Calu3 (cell line): ENCODE measurements at regions not wholly inside any gene's neighbourhood (a gene's known extent, or its start where the extent isn't known, plus 50 kb on each side); places are given as distances from the start of the nearest gene placed in this dataset.

ENCODE experiments used
- BruUV-seq: library from RNA; stranded (reverse); fragments of 400-500 nt; replicated peaks from 2 replicates; lab custom pipeline; 2021; lab: Mats Ljungman, UMichigan
- CTCF ChIA-PET: fragments of 300-600 bp; sonication (Branson Sonifier 250); formaldehyde crosslinking; loops from one replicate; lab custom pipeline; 2022; ENCODE audit warnings: antibody characterized with exemption; lab: Charles Lee
- DNase-seq: peaks from one replicate; pipeline ENCODE4 v3.0.0; 2022
- H3K27ac Mint-ChIP-seq: one replicate; pipeline ENCODE4 v1.8.0; 2022; ENCODE audit warnings: mixed read lengths; ENCODE audit not compliant: unreplicated experiment
- H3K27me3 Mint-ChIP-seq: one replicate; pipeline ENCODE4 v1.8.0; 2022; ENCODE audit warnings: mixed read lengths; ENCODE audit not compliant: unreplicated experiment
- H3K36me3 Mint-ChIP-seq: one replicate; pipeline ENCODE4 v1.8.0; 2022; ENCODE audit warnings: mild to moderate bottlenecking, moderate library complexity, mixed read lengths; ENCODE audit not compliant: insufficient read depth, unreplicated experiment
- H3K4me1 Mint-ChIP-seq: one replicate; pipeline ENCODE4 v1.8.0; 2022; ENCODE audit warnings: mild to moderate bottlenecking, low read depth, mixed read lengths; ENCODE audit not compliant: unreplicated experiment
- H3K4me3 Mint-ChIP-seq: one replicate; pipeline ENCODE4 v1.8.0; 2022; ENCODE audit warnings: mild to moderate bottlenecking, low read depth, moderate library complexity, mixed read lengths; ENCODE audit not compliant: unreplicated experiment
- H3K9me3 Mint-ChIP-seq: one replicate; pipeline ENCODE4 v1.8.0; 2022; ENCODE audit warnings: low read depth, mixed read lengths; ENCODE audit not compliant: unreplicated experiment
- intact Hi-C: fragments of 100-400 bp; cut with micrococcal nuclease; formaldehyde crosslinking; loops from one replicate; pipeline ENCODE4 v1.10.0; 2022; ENCODE audit not compliant: unreplicated experiment
- TF ChIP-seq, protein P1 (sequence below): fragments of 200-600 bp; IDR thresholded peaks from one replicate; pipeline ENCODE4 v1.8.0; 2022; ENCODE audit warnings: antibody characterized with exemption; ENCODE audit not compliant: unreplicated experiment

DNA sequence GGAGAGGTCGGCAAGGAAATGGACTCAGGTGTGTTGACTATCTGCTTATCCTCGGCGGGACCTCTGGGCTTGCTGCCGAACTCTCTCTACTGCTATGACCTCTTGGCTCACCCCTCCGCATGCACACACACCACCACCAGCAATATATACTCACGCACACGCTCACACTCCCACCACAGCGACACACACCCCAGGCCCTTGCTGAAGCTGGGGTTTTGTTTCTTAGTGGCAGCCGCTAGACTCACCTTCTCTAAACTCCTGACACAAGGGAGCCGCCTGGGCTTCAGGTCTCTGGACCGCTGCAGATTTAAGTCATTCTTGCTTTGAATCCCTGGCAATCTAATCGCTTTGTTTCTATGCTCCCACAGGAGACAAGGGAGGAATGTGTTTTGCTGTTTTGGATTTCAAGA lies 59.4 kb upstream of the BACH2 start:
- Mint-ChIP-seq H3K27me3 (no peaks in the 10 kb centered on the region), H3K4me3 (no peak overlapping the region), H3K9me3 (no peaks in the 10 kb centered on the region), H3K36me3 (no peaks in the 10 kb centered on the region), H3K4me1 (peaks cover 17% of the 10 kb centered on the region), H3K27ac (no peak overlapping the region)
- intact Hi-C loops = no loop called here
- TF ChIP-seq, protein P1, sequence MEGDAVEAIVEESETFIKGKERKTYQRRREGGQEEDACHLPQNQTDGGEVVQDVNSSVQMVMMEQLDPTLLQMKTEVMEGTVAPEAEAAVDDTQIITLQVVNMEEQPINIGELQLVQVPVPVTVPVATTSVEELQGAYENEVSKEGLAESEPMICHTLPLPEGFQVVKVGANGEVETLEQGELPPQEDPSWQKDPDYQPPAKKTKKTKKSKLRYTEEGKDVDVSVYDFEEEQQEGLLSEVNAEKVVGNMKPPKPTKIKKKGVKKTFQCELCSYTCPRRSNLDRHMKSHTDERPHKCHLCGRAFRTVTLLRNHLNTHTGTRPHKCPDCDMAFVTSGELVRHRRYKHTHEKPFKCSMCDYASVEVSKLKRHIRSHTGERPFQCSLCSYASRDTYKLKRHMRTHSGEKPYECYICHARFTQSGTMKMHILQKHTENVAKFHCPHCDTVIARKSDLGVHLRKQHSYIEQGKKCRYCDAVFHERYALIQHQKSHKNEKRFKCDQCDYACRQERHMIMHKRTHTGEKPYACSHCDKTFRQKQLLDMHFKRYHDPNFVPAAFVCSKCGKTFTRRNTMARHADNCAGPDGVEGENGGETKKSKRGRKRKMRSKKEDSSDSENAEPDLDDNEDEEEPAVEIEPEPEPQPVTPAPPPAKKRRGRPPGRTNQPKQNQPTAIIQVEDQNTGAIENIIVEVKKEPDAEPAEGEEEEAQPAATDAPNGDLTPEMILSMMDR = no peak
- no TSS peak for BruUV-seq
- no peak for DNase-seq
- CTCF ChIA-PET = no interaction called here

DNA sequence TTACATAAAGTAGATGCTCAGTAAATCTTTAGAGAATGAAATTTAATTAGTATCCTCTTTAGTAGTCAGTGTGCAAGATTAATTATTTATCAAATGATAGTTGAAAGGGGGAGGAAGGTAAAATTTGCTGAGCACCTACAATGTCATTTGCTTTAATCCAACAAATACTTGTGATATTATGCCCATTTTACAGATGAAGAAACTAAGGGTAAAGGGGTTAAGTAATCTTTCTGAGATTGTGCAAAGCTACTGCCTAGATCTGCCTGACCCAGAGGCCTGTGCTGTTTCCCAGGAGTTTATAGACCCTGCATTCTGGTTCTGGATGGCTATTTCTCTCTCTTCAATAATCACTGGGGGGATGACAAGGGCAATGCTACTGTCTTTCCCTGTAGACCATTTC lies 58.3 kb upstream of the BACH2 start:
- H3K27me3 Mint-ChIP-seq = peaks cover under 1% of the 10 kb centered on the region
- peaks cover 17% of the 10 kb centered on the region for H3K4me1 Mint-ChIP-seq
- TF ChIP-seq, protein P1 = no peak
- intact Hi-C loops = no loop called here
- H3K36me3 Mint-ChIP-seq = no peaks in the 10 kb centered on the region
- no peak overlapping the region for H3K27ac Mint-ChIP-seq
- no peak overlapping the region for H3K4me3 Mint-ChIP-seq
- BruUV-seq = no TSS peak
- H3K9me3 Mint-ChIP-seq = no peaks in the 10 kb centered on the region
- CTCF ChIA-PET = no interaction called here
- DNase-seq = no peak

DNA sequence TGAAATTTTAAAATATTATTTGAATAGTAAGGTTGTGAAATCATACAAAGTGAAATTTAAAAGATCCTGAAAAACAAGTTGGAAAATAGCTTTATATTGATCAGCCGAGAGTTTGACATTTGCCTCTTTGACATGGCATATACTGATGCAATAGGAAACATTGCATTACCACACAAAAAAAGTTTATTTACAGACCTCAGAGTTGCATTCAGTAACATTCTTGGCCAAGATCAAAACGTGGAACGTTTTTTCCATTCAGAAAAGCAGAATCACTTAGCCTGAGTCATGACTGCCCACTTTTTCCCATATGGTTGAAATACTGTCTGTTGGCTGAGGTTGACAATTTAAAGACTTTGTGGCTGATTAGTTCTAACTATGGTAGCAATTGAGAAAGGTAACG lies 55.1 kb upstream of the BACH2 start:
- no peak for DNase-seq
- H3K27me3 Mint-ChIP-seq = peaks cover 30% of the 10 kb centered on the region
- H3K9me3 Mint-ChIP-seq = no peaks in the 10 kb centered on the region
- intact Hi-C loops = no loop called here
- CTCF ChIA-PET = no interaction called here
- no peak overlapping the region for H3K27ac Mint-ChIP-seq
- no peak overlapping the region for H3K4me3 Mint-ChIP-seq
- H3K36me3 Mint-ChIP-seq = no peaks in the 10 kb centered on the region
- H3K4me1 Mint-ChIP-seq = peaks cover 17% of the 10 kb centered on the region
- TF ChIP-seq, protein P1 = no peak
- no TSS peak for BruUV-seq

DNA sequence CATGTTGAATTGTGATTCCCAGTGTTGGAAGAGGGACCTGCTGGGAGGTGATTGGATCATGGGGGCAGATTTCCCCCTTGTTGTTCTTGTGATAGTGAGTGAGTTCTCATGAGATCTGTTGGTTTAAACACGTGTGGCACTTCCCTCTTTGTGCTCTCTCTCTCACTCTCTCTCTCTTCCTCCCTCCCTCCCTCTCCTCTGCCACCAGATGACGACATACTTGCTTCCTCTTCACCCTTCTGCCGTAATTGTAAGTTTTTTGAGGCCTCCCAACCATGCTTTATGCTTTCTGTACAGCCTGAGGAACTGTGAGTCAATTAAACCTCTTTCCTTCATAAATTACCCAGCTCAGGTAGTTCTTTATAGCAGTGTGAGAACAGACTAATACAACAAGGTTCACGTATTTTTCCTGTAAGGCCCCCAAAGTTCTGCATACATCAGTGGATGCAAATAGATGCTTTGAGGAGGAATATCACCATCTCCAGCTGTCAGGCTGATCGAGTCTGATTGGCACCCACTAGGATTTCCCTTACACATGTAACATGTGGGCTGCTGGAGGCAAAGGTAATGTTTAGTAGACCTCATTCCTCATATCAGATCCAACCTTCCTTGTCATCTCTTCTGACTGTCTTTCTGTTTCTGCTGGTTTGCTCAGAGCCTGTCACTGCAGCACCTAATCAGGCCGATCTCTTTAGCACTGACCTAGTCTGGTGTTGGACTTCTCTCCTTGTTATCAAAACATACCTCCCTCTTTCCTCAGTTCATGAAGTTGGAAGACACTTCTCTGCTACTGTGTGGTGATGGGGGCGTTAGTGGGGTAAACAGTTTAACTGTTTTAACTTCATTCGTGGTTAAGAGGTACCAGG lies 54.3 kb upstream of the BACH2 start:
- H3K4me3 Mint-ChIP-seq = no peak overlapping the region
- TF ChIP-seq, protein P1 = no peak
- H3K27ac Mint-ChIP-seq = no peak overlapping the region
- no TSS peak for BruUV-seq
- DNase-seq = no peak
- no peaks in the 10 kb centered on the region for H3K36me3 Mint-ChIP-seq
- H3K9me3 Mint-ChIP-seq = no peaks in the 10 kb centered on the region
- peaks cover 17% of the 10 kb centered on the region for H3K4me1 Mint-ChIP-seq
- CTCF ChIA-PET = no interaction called here
- H3K27me3 Mint-ChIP-seq = peaks cover 38% of the 10 kb centered on the region
- intact Hi-C loops = no loop called here
